K562 (cell line): ENCODE measurements at regions not wholly inside any gene's neighbourhood (a gene's known extent, or its start where the extent isn't known, plus 50 kb on each side); places are given as distances from the start of the nearest gene placed in this dataset.

Experiments used
- ATAC-seq: fragments of 200-7000 bp; cut with Tn5 transposase; 3 replicates; pipeline ENCODE4 v1.9.1; 2020; ENCODE audit warnings: moderate library complexity
- BruUV-seq: library from RNA; stranded (reverse); fragments of 400-500 nt; replicated peaks from 2 replicates; lab custom pipeline; 2021; lab: Mats Ljungman, UMichigan
- CTCF ChIA-PET: fragments of 300-600 bp; formaldehyde crosslinking; extraction: SDS; loops from one replicate; lab custom pipeline; 2021; ENCODE audit warnings: low intra/inter-chr PET ratio; lab: Yijun Ruan, JAX
- POLR2A ChIA-PET: fragments of 300-600, 350-650 bp; sonication (Branson Sonifier 250); formaldehyde crosslinking; extraction: SDS; loops from one replicate; lab custom pipeline; 2021; ENCODE audit warnings: antibody characterized with exemption, inconsistent platforms; lab: Yijun Ruan, JAX
- DNase-seq, 4 experiments: peaks; one replicate each; pipeline versions ENCODE4 v3.0.0 to v3.0.0-alpha.2; 2011 to 2018; ENCODE audit warnings: low spot score in 3 of 4, mixed read lengths in 3 of 4; ENCODE audit errors: extremely low read depth in 1 of 4
- FAIRE-seq: peaks from 2 replicates; lab custom pipeline; 2011; peaks lifted over from hg19 to GRCh38; lab: Jason Lieb, UNC
- H2AFZ ChIP-seq: 2 replicates; pipeline ENCODE4 v1.6.0; 2011; ENCODE audit warnings: low read depth, low read length, control low read depth, inconsistent platforms
- H3K27ac ChIP-seq: fragments of 200-600 bp; 3 replicates; pipeline ENCODE4 v1.8.0; 2011; ENCODE audit warnings: low read depth, mild to moderate bottlenecking, control low read depth, inconsistent platforms, low read length, moderate library complexity, mixed read lengths; ENCODE audit errors: extremely low read depth
- H3K27me3 ChIP-seq, 2 experiments: fragments of 300-600 bp in 1 of 2; 2 replicates in 1 of 2; 3 replicates in 1 of 2; pipeline versions ENCODE4 v1.6.0 to v1.8.0; 2011; ENCODE audit warnings: inconsistent platforms in 2 of 2, low read length in 2 of 2, mild to moderate bottlenecking in 1 of 2, mixed read lengths in 1 of 2, moderate library complexity in 1 of 2; ENCODE audit not compliant: control insufficient read depth in 2 of 2, insufficient read depth in 2 of 2
- H3K36me3 ChIP-seq: fragments of 300-600 bp; 3 replicates; pipeline ENCODE4 v1.8.0; 2011; ENCODE audit warnings: mild to moderate bottlenecking, low read length, inconsistent platforms; ENCODE audit not compliant: control insufficient read depth, insufficient read depth
- H3K4me1 ChIP-seq, 2 experiments: fragments of 200-600 bp in 1 of 2; replicated peaks in 1 of 2; 2 replicates in 1 of 2; 3 replicates in 1 of 2; pipeline versions ENCODE4 v1.5.1 to v1.8.0; 2011; ENCODE audit warnings: inconsistent platforms in 2 of 2, low read length in 2 of 2, mild to moderate bottlenecking in 1 of 2, mixed read lengths in 1 of 2, moderate library complexity in 1 of 2; ENCODE audit not compliant: control insufficient read depth in 2 of 2, insufficient read depth in 2 of 2
- H3K4me2 ChIP-seq: 2 replicates; pipeline ENCODE4 v1.6.1; 2011; ENCODE audit warnings: low read length, control low read depth, inconsistent platforms, mixed read lengths; ENCODE audit not compliant: insufficient read depth
- H3K4me3 ChIP-seq: fragments of 200-600 bp; sonication (generic), shearing (Covaris generic); 2 replicates; pipeline ENCODE4 v1.5.1; 2016; ENCODE audit warnings: control low read depth, inconsistent platforms
- H3K79me2 ChIP-seq: fragments of 200-600 bp; 3 replicates; pipeline ENCODE4 v1.8.0; 2011; ENCODE audit warnings: low read length, inconsistent platforms; ENCODE audit not compliant: control insufficient read depth, insufficient read depth
- H3K9ac ChIP-seq, 2 experiments: 2 replicates each; pipeline versions ENCODE4 v1.6.0 to v1.6.1; 2011; ENCODE audit warnings: low read depth in 2 of 2, low read length in 2 of 2, control low read depth in 1 of 2, inconsistent platforms in 1 of 2, mild to moderate bottlenecking in 1 of 2, mixed read lengths in 1 of 2; ENCODE audit not compliant: insufficient read depth in 1 of 2
- H3K9me1 ChIP-seq: one replicate; pipeline ENCODE4 v1.6.0; 2011; ENCODE audit warnings: inconsistent platforms, mild to moderate bottlenecking, low read length, moderate library complexity; ENCODE audit not compliant: control insufficient read depth, insufficient read depth
- H3K9me3 ChIP-seq: replicated peaks from 2 replicates; pipeline ENCODE4 v1.5.1; 2011; ENCODE audit warnings: low read depth, low read length, inconsistent platforms; ENCODE audit not compliant: control insufficient read depth, insufficient read depth
- H4K20me1 ChIP-seq: replicated peaks from 2 replicates; pipeline ENCODE4 v1.6.1; 2011; ENCODE audit warnings: low read length, inconsistent platforms, mixed read lengths; ENCODE audit not compliant: control insufficient read depth, insufficient read depth
- E2F8 ChIP-seq: fragments of 450-650 bp; IDR thresholded peaks from 2 replicates; pipeline ENCODE4 v1.7.1; 2018; ENCODE audit warnings: mild to moderate bottlenecking, low read depth; ENCODE audit not compliant: partially characterized antibody
- ELF2 ChIP-seq: fragments of 250-450 bp; sonication (Bioruptor Pico); IDR thresholded peaks from 2 replicates; pipeline ENCODE4 v1.5.0; 2021; ENCODE audit warnings: mild to moderate bottlenecking
- GABPA ChIP-seq: fragments of 200-800 bp; sonication (Bioruptor generic); conservative IDR thresholded peaks from 2 replicates; pipeline ENCODE4 v1.6.1; 2016; ENCODE audit warnings: low read depth, missing genetic modification characterization, missing compliant biosample characterization
- GABPB2 ChIP-seq: fragments of 250-450 bp; sonication (Bioruptor Pico); conservative IDR thresholded peaks from 2 replicates; pipeline ENCODE4 v1.5.1; 2021; ENCODE audit warnings: mild to moderate bottlenecking
- MAX ChIP-seq: sonication (generic); formaldehyde crosslinking; IDR thresholded peaks from 2 replicates; pipeline ENCODE4 v1.9.0; 2022; ENCODE audit warnings: mild to moderate bottlenecking, missing genetic modification reagents
- MAZ ChIP-seq, 2 experiments: fragments of 450-650 bp in 1 of 2; sonication (generic) in 1 of 2; formaldehyde crosslinking; IDR thresholded peaks in 1 of 2; conservative IDR thresholded peaks in 1 of 2; 2 replicates each; pipeline versions ENCODE4 v1.4.0 to v1.5.0; 2020; ENCODE audit warnings: mild to moderate bottlenecking in 1 of 2, missing genetic modification reagents in 1 of 2
- PCBP1 ChIP-seq: fragments of 200-400 bp; formaldehyde crosslinking; IDR thresholded peaks from 2 replicates; pipeline ENCODE4 v1.6.1; 2018; ENCODE audit warnings: mild to moderate bottlenecking, low read depth, low read length; ENCODE audit not compliant: poor library complexity, severe bottlenecking
- PTRF ChIP-seq: fragments of 450-650 bp; IDR thresholded peaks from 2 replicates; pipeline ENCODE4 v1.6.1; 2016; ENCODE audit warnings: mild to moderate bottlenecking, missing genetic modification characterization, missing compliant biosample characterization
- SMARCB1 ChIP-seq: IDR thresholded peaks from 2 replicates; pipeline ENCODE4 v1.6.1; 2011; ENCODE audit warnings: improper control_type of control experiment, low read depth; ENCODE audit not compliant: insufficient read length
- ZBTB43 ChIP-seq: sonication (generic); formaldehyde crosslinking; IDR thresholded peaks from 2 replicates; pipeline ENCODE4 v1.8.0; 2023; ENCODE audit warnings: mild to moderate bottlenecking, missing genetic modification reagents
- ZFX ChIP-seq: sonication (generic); formaldehyde crosslinking; IDR thresholded peaks from 2 replicates; pipeline ENCODE4 v1.8.0; 2022; ENCODE audit warnings: mild to moderate bottlenecking, missing genetic modification reagents, moderate library complexity
- WGBS: fragments of 100-300 bp; shearing (Covaris generic); methylation state at CpG from one replicate; pipeline ENCODE4 v1.1.6; 2016; ENCODE audit warnings: low coverage, mixed read lengths; ENCODE audit not compliant: insufficient coverage; ENCODE audit errors: missing lambda C conversion rate; 5-methylcytosine and 5-hydroxymethylcytosine counted together
- in situ Hi-C: fragments of 300-500 bp; cut with MboI; formaldehyde crosslinking; loops from 4 replicates; pipeline ENCODE4 v1.15.0; 2018; ENCODE audit warnings: inconsistent platforms, mixed read lengths
- intact Hi-C: fragments of 100-400 bp; cut with micrococcal nuclease; formaldehyde crosslinking; loops from 2 replicates; pipeline ENCODE4 v1.14.2; 2022

GRCh38 chr16:77652399-77652798 lies 69.9 kb upstream of the NUDT7 start:
- Histone ChIP-seq H4K20me1 (no peaks in the 10 kb centered on the region), H3K27ac (no peak overlapping the region), H3K36me3 (no peaks in the 10 kb centered on the region), H3K4me2 (no peak overlapping the region), H3K9me3 (no peaks in the 10 kb centered on the region), H3K9ac (no peak overlapping the region), H3K4me3 (no peak overlapping the region), H2AFZ (no peak overlapping the region), H3K9me1 (no peaks in the 10 kb centered on the region), H3K4me1 (no peaks in the 10 kb centered on the region; a peak in 1 of 5 replicates), H3K27me3 (no peaks in the 10 kb centered on the region), H3K79me2 (no peaks in the 10 kb centered on the region)
- ATAC-seq: no peak
- no peak for DNase-seq
- WGBS: 2% methylated on average over 4 of the region's 4 CpGs
- intact Hi-C loops: no loop called here
- FAIRE-seq: no peak
- TF ChIP-seq SMARCB1 (no peak), PCBP1 (no peak), MAX (CRISPR knock-in tag) (no peak), ELF2 (no peak), ZFX (no peak), GABPA (tag) (no peak), MAZ (CRISPR knock-in tag; conservative IDR thresholded peaks at IDR 0.05 in 1 of 2, IDR thresholded peaks at IDR 0.05 in 1 of 2) (no peak), ZBTB43 (no peak), GABPB2 (CRISPR knock-in tag) (no peak), PTRF (tag) (no peak), E2F8 (no peak)
- no TSS peak for BruUV-seq
- in situ Hi-C loops: no loop called here
- CTCF ChIA-PET: no interaction called here
- POLR2A ChIA-PET: no interaction called here
